Uterus (tissue), 3 donors: ENCODE measurements at regions not wholly inside any gene's neighbourhood (a gene's known extent, or its start where the extent isn't known, plus 50 kb on each side); places are given as distances from the start of the nearest gene placed in this dataset.
"Not testable (repeated sequence)": the region's sequence is repeated elsewhere in the genome, so short reads cannot be mapped to it uniquely, and the experiment has no call there.

Experiments used
- DNase-seq, 2 donors: peaks; one replicate each; pipeline ENCODE4 v3.0.0-alpha.2; 2019 to 2020
- H3K27ac ChIP-seq, 2 donors: fragments of 200-600 bp; sonication (generic); 1 replicate in 1 of 2; 2 replicates in 1 of 2; pipeline ENCODE4 v1.5.1; 2016 to 2018
- H3K27me3 ChIP-seq, 2 donors: fragments of 200-600 bp; sonication (generic); one replicate each; pipeline ENCODE4 v1.5.1; 2018 to 2019; ENCODE audit warnings: control low read depth in 1 of 2
- H3K36me3 ChIP-seq, 2 donors: fragments of 200-600 bp; sonication (generic); one replicate each; pipeline ENCODE4 v1.5.1; 2019; ENCODE audit warnings: control low read depth in 1 of 2
- H3K4me1 ChIP-seq, 2 donors: fragments of 200-600 bp; sonication (generic); one replicate each; pipeline ENCODE4 v1.5.1; 2018 to 2019; ENCODE audit warnings: control low read depth in 1 of 2
- H3K4me3 ChIP-seq, 2 donors: fragments of 200-600 bp; sonication (generic); 1 replicate in 1 of 2; 2 replicates in 1 of 2; pipeline ENCODE4 v1.5.1; 2018 to 2019; ENCODE audit warnings: mild to moderate bottlenecking in 1 of 2
- H3K9me3 ChIP-seq, 2 donors: fragments of 200-600 bp; sonication (generic); one replicate each; pipeline ENCODE4 v1.5.1; 2019; ENCODE audit warnings: control low read depth in 1 of 2
- POLR2A ChIP-seq, 2 donors: fragments of 450-650 bp; IDR thresholded peaks; one replicate each; pipeline ENCODE4 v1.6.1; 2016; ENCODE audit warnings: antibody characterized with exemption in 2 of 2, mild to moderate bottlenecking in 1 of 2, moderate library complexity in 1 of 2
- intact Hi-C: fragments of 100-400 bp; cut with DNase I; formaldehyde crosslinking; loops from one replicate; pipeline ENCODE4 v1.15.1; 2023; ENCODE audit warnings: low total_unique reads
- TF ChIP-seq, protein P1 (sequence below), 4 experiments: fragments of 200-600 bp in 2 of 4; fragments of 450-650 bp in 2 of 4; sonication (generic) in 2 of 4; IDR thresholded peaks; one replicate each; pipeline ENCODE4 v1.5.1; 2016 to 2019; ENCODE audit warnings: antibody characterized with exemption in 4 of 4, mild to moderate bottlenecking in 2 of 4, moderate library complexity in 1 of 4
- donor health status: DM: yes; HTN: yes; CAD: no.

DNA sequence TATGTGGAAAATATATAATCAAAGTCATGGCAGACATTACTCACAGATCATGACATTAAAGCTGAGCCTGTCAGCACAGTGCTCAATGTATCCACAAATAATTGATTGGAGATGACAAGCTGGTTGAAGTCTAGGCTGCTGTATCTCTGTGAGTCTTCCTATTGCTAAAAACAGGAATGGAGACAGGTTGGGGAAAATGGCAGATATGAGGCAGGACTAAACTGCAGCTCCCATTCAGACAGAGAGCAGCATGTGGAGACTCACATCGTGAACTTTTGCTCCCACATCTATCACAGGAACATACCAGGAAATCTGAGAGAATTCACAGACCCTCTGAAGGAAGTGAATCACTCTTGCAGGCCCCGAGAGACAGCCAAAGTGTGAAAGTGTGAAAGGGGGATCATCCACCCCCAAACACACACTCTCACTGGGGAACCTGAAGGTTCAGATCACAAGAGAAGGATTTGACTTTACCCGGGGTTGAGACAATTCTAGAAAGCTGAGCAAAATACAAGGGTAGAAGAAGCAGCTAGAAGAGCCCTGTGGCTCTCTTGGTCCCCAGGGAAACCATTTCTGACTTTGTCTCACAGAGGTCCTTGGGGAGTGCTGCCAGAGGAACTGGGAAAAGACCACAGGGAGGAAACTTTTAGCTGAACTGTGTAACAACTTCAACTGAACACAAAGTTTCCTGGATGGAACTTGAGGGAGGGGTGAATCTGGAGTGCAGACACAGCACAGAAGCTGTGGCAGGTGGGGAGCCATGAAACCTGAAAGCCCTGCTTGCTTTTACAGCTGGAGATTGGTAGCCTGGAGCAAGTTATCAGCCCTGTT, 173.4 kb downstream of the S1PR1 start:
- Histone ChIP-seq H3K36me3 (no peaks in the 10 kb centered on the region), H3K4me3 (no peak overlapping the region)
- DNase-seq, result no peak

GRCh38 chr1:101420406-101420805, 183.6 kb downstream of the S1PR1 start:
- H3K27ac ChIP-seq, result no peak overlapping the region
- no peak for TF ChIP-seq POLR2A (IDR thresholded peaks at IDR 0.05)
- TF ChIP-seq, protein P1, sequence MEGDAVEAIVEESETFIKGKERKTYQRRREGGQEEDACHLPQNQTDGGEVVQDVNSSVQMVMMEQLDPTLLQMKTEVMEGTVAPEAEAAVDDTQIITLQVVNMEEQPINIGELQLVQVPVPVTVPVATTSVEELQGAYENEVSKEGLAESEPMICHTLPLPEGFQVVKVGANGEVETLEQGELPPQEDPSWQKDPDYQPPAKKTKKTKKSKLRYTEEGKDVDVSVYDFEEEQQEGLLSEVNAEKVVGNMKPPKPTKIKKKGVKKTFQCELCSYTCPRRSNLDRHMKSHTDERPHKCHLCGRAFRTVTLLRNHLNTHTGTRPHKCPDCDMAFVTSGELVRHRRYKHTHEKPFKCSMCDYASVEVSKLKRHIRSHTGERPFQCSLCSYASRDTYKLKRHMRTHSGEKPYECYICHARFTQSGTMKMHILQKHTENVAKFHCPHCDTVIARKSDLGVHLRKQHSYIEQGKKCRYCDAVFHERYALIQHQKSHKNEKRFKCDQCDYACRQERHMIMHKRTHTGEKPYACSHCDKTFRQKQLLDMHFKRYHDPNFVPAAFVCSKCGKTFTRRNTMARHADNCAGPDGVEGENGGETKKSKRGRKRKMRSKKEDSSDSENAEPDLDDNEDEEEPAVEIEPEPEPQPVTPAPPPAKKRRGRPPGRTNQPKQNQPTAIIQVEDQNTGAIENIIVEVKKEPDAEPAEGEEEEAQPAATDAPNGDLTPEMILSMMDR (IDR thresholded peaks at IDR 0.05), result no peak
- no peaks in the 10 kb centered on the region for H3K4me1 ChIP-seq
- H3K36me3 ChIP-seq, result no peaks in the 10 kb centered on the region
- intact Hi-C loops, result no loop called here
- H3K4me3 ChIP-seq, result no peak overlapping the region
- H3K27me3 ChIP-seq, result no peaks in the 10 kb centered on the region
- no peaks in the 10 kb centered on the region for H3K9me3 ChIP-seq
- DNase-seq, result no peak

More for the DNA sequence above, 173.4 kb downstream of the S1PR1 start:
- H3K27me3 ChIP-seq, result no peaks in the 10 kb centered on the region
- TF ChIP-seq, protein P1 (IDR thresholded peaks at IDR 0.05), result no peak
- TF ChIP-seq POLR2A (IDR thresholded peaks at IDR 0.05), result no peak
- no peaks in the 10 kb centered on the region for H3K4me1 ChIP-seq
- intact Hi-C loops, result no loop called here
- no peak overlapping the region for H3K27ac ChIP-seq
- no peaks in the 10 kb centered on the region for H3K9me3 ChIP-seq

GRCh38 chr1:101428083-101428482, 191.3 kb downstream of the S1PR1 start:
- intact Hi-C loops, H3K27ac ChIP-seq, H3K4me3 ChIP-seq, H3K27me3 ChIP-seq, DNase-seq, H3K9me3 ChIP-seq, H3K36me3 ChIP-seq, H3K4me1 ChIP-seq: not testable (repeated sequence)

- no peaks in the 10 kb centered on the region for H3K4me1 ChIP-seq
- intact Hi-C loops, result no loop called here
- no peaks in the 10 kb centered on the region for H3K27me3 ChIP-seq
- H3K9me3 ChIP-seq, result no peaks in the 10 kb centered on the region
- no peak overlapping the region for H3K4me3 ChIP-seq
- no peak for DNase-seq
- no peak overlapping the region for H3K27ac ChIP-seq
- H3K36me3 ChIP-seq, result no peaks in the 10 kb centered on the region
- TF ChIP-seq, protein P1 (IDR thresholded peaks at IDR 0.05), result no peak
- TF ChIP-seq POLR2A (IDR thresholded peaks at IDR 0.05), result no peak
Observed at GRCh38 chr1:101428562-101428961, 191.7 kb downstream of the S1PR1 start.

DNA sequence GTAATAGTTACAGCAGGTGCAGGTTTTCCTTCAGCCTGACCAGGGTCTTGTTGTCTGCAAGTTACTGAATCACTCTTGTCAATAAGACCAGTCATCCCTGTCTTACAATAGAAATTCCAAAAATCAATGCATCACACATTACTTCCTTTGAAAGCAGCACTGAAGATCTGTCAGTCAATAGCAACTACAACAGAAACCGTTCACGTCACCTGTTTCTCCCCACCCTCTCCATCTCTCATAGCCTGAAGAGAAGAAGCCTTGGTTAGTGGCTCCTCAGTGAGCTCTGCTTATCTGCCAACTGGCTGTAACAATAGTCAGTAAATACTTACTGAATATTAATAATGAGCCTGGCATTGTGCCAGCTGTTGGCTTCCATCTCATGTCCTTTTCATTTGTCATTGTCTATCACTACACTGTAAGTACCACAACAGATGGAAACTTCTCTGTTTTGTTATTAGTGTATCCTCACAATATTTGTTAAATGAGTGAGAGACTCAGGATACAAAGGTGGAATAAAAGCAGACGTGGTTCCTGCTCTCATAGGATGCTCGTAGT, 195.2 kb downstream of the S1PR1 start:
- intact Hi-C loops, result no loop called here
- no peaks in the 10 kb centered on the region for H3K27me3 ChIP-seq
- DNase-seq, result no peak

GRCh38 chr1:101435831-101436511, 199.2 kb downstream of the S1PR1 start:
- DNase-seq, result no peak
- Histone ChIP-seq H3K36me3 (no peaks in the 10 kb centered on the region), H3K27ac (no peak overlapping the region), H3K4me1 (no peaks in the 10 kb centered on the region), H3K4me3 (no peak overlapping the region), H3K27me3 (no peaks in the 10 kb centered on the region), H3K9me3 (no peaks in the 10 kb centered on the region)
- intact Hi-C loops, result no loop called here
- TF ChIP-seq, protein P1 (IDR thresholded peaks at IDR 0.05), result no peak
- TF ChIP-seq POLR2A (IDR thresholded peaks at IDR 0.05), result no peak

More for the DNA sequence above, 195.2 kb downstream of the S1PR1 start:
- Histone ChIP-seq H3K4me1 (no peaks in the 10 kb centered on the region), H3K4me3 (no peak overlapping the region), H3K27ac (no peak overlapping the region), H3K36me3 (no peaks in the 10 kb centered on the region), H3K9me3 (no peaks in the 10 kb centered on the region)
- TF ChIP-seq POLR2A (IDR thresholded peaks at IDR 0.05), result no peak
